NCI-H2081 treated with DMSO at 0.1 percent for 48 hours (cell line): ENCODE measurements at regions not wholly inside any gene's neighbourhood (a gene's known extent, or its start where the extent isn't known, plus 50 kb on each side); places are given as distances from the start of the nearest gene placed in this dataset.

Source experiments
- DNase-seq: peaks from one replicate; lab custom pipeline; 2025; lab: John Stamatoyannopoulos, UW

GRCh38 chr4:14792702-14793227 lies 209.5 kb upstream of the CPEB2 start:
- DNase-seq = no peak

- no peak for DNase-seq
Observed at GRCh38 chr4:14800977-14801376, 201.3 kb upstream of the CPEB2 start.

- no peak for DNase-seq
Observed at GRCh38 chr4:14802596-14802995, 199.7 kb upstream of the CPEB2 start.

- DNase-seq = no peak
Observed at GRCh38 chr4:14807856-14808255, 194.4 kb upstream of the CPEB2 start.

- DNase-seq = no peak
Observed at GRCh38 chr4:14809203-14809602, 193.1 kb upstream of the CPEB2 start.

- DNase-seq = no peak
Observed at GRCh38 chr4:14810121-14810520, 192.2 kb upstream of the CPEB2 start.

- no peak for DNase-seq
Observed at GRCh38 chr4:14810568-14810967, 191.7 kb upstream of the CPEB2 start.

- DNase-seq = no peak
Observed at GRCh38 chr4:14812101-14812500, 190.2 kb upstream of the CPEB2 start.

GRCh38 chr4:14816623-14817261 lies 185.5 kb upstream of the CPEB2 start:
- DNase-seq = no peak

- DNase-seq = no peak
Observed at GRCh38 chr4:14824189-14824588, 178.1 kb upstream of the CPEB2 start.

- no peak for DNase-seq
Observed at GRCh38 chr4:14827111-14827510, 175.2 kb upstream of the CPEB2 start.

- DNase-seq = no peak
Observed at GRCh38 chr4:14829795-14830194, 172.5 kb upstream of the CPEB2 start.

- DNase-seq = no peak
Observed at GRCh38 chr4:14831416-14831815, 170.9 kb upstream of the CPEB2 start.

GRCh38 chr4:14833053-14833452 lies 169.2 kb upstream of the CPEB2 start:
- DNase-seq = no peak

GRCh38 chr4:14834382-14834781 lies 167.9 kb upstream of the CPEB2 start:
- DNase-seq = no peak

- no peak for DNase-seq
Observed at GRCh38 chr4:14835288-14835687, 167.0 kb upstream of the CPEB2 start.

- no peak for DNase-seq
Observed at GRCh38 chr4:14835708-14836425, 166.4 kb upstream of the CPEB2 start.

GRCh38 chr4:14837860-14838259 lies 164.4 kb upstream of the CPEB2 start:
- DNase-seq = no peak

- no peak for DNase-seq
Observed at GRCh38 chr4:14841801-14842768, 160.2 kb upstream of the CPEB2 start.

- DNase-seq = no peak
Observed at GRCh38 chr4:14842964-14843630, 159.2 kb upstream of the CPEB2 start.

GRCh38 chr4:14844061-14844460 lies 158.2 kb upstream of the CPEB2 start:
- DNase-seq = no peak

- no peak for DNase-seq
Observed at GRCh38 chr4:14848229-14848628, 154.1 kb upstream of the CPEB2 start.
